H1 (cell line): ENCODE measurements at regions not wholly inside any gene's neighbourhood (a gene's known extent, or its start where the extent isn't known, plus 50 kb on each side); places are given as distances from the start of the nearest gene placed in this dataset.

Source experiments
- CTCF ChIA-PET: fragments of 300-600 bp; sonication (Branson Sonifier 250); formaldehyde crosslinking; loops from one replicate; lab custom pipeline; 2021; ENCODE audit not compliant: partially characterized antibody; lab: Charles Lee
- POLR2A ChIA-PET: fragments of 300-600 bp; sonication (Branson Sonifier 250); formaldehyde crosslinking; loops from one replicate; lab custom pipeline; 2021; ENCODE audit warnings: inconsistent platforms; ENCODE audit not compliant: partially characterized antibody; lab: Charles Lee
- DNase-seq, 2 experiments: peaks; one replicate each; pipeline versions ENCODE4 v3.0.0 to v3.0.0-alpha.2; 2010 to 2022; ENCODE audit warnings: low spot score in 2 of 2, low read depth in 1 of 2, mixed read lengths in 1 of 2
- FAIRE-seq: peaks from 2 replicates; lab custom pipeline; 2011; peaks lifted over from hg19 to GRCh38; lab: Jason Lieb, UNC
- H2AFZ ChIP-seq: 2 replicates; pipeline ENCODE4 v1.8.1; 2012; ENCODE audit warnings: low read length, inconsistent platforms
- H2AK5ac ChIP-seq: 2 replicates; pipeline ENCODE4 v1.6.1; 2013; ENCODE audit warnings: low read depth, low read length
- H2BK120ac ChIP-seq: replicated peaks from 2 replicates; pipeline ENCODE3; 2013; ENCODE audit warnings: low read depth, low read length, inconsistent platforms
- H2BK12ac ChIP-seq: 2 replicates; pipeline ENCODE4 v1.6.1; 2013; ENCODE audit warnings: low read depth, low read length
- H2BK15ac ChIP-seq: 2 replicates; pipeline ENCODE4 v1.6.1; 2013; ENCODE audit warnings: low read length
- H2BK20ac ChIP-seq: 2 replicates; pipeline ENCODE4 v1.6.1; 2013; ENCODE audit warnings: low read length
- H2BK5ac ChIP-seq: 2 replicates; pipeline ENCODE4 v1.6.1; 2013; ENCODE audit warnings: low read depth, low read length
- H3K14ac ChIP-seq: 2 replicates; pipeline ENCODE4 v1.6.1; 2013; ENCODE audit warnings: inconsistent platforms; ENCODE audit not compliant: insufficient read length
- H3K18ac ChIP-seq: 2 replicates; pipeline ENCODE4 v1.6.1; 2013; ENCODE audit warnings: low read length; ENCODE audit errors: extremely low read depth
- H3K23ac ChIP-seq: 2 replicates; pipeline ENCODE4 v1.6.1; 2013; ENCODE audit warnings: inconsistent platforms; ENCODE audit not compliant: insufficient read length
- H3K23me2 ChIP-seq: 2 replicates; pipeline ENCODE4 v1.6.1; 2013; ENCODE audit warnings: low read depth, low read length
- H3K27ac ChIP-seq: 2 replicates; pipeline ENCODE4 v1.6.1; 2011; ENCODE audit warnings: low read depth, low read length, inconsistent platforms
- H3K27me3 ChIP-seq, 4 experiments: replicated peaks in 1 of 4; 1 replicate in 1 of 4; 2 replicates in 3 of 4; pipeline versions ENCODE4 v1.6.1 to v1.8.1; 2011 to 2013; ENCODE audit warnings: low read length in 3 of 4, mild to moderate bottlenecking in 3 of 4, inconsistent platforms in 2 of 4, mixed read lengths in 2 of 4, moderate library complexity in 1 of 4; ENCODE audit not compliant: control insufficient read depth in 3 of 4, insufficient read depth in 3 of 4; ENCODE audit errors: extremely low read depth in 1 of 4
- H3K36me3 ChIP-seq, 4 experiments: 2 replicates each; pipeline versions ENCODE4 v1.6.1 to v1.8.1; 2011 to 2013; ENCODE audit warnings: mild to moderate bottlenecking in 4 of 4, low read length in 3 of 4, moderate library complexity in 2 of 4, control low read depth in 1 of 4, inconsistent platforms in 1 of 4; ENCODE audit not compliant: insufficient read depth in 4 of 4, control insufficient read depth in 2 of 4
- H3K4ac ChIP-seq: replicated peaks from 2 replicates; pipeline ENCODE3; 2013; ENCODE audit warnings: low read length, low read depth, mixed read lengths, inconsistent platforms; ENCODE audit not compliant: insufficient read length
- H3K4me1 ChIP-seq, 4 experiments: replicated peaks in 1 of 4; 1 replicate in 1 of 4; 2 replicates in 3 of 4; pipeline versions ENCODE4 v1.6.1 to v1.8.1; 2011 to 2013; ENCODE audit warnings: low read length in 3 of 4, inconsistent platforms in 2 of 4, mixed read lengths in 1 of 4; ENCODE audit not compliant: insufficient read depth in 4 of 4, control insufficient read depth in 3 of 4
- H3K4me2 ChIP-seq, 2 experiments: 2 replicates each; pipeline versions ENCODE4 v1.6.1 to v1.8.1; 2011 to 2013; ENCODE audit warnings: low read depth in 2 of 2, low read length in 2 of 2, control low read depth in 1 of 2, inconsistent platforms in 1 of 2, mild to moderate bottlenecking in 1 of 2; ENCODE audit not compliant: insufficient read depth in 1 of 2
- H3K4me3 ChIP-seq, 4 experiments: fragments of 200-600, 300-600 bp in 1 of 4; sonication (generic), shearing (Covaris generic), sonication (Bioruptor Twin) in 1 of 4; 2 replicates each; pipeline versions ENCODE4 v1.5.1 to v1.8.1; 2011 to 2016; ENCODE audit warnings: low read length in 4 of 4, low read depth in 3 of 4, control low read depth in 2 of 4, inconsistent platforms in 2 of 4, mild to moderate bottlenecking in 2 of 4, mixed read lengths in 1 of 4, moderate library complexity in 1 of 4; ENCODE audit not compliant: insufficient read depth in 2 of 4; ENCODE audit errors: extremely low read depth in 1 of 4
- H3K56ac ChIP-seq: replicated peaks from 2 replicates; pipeline ENCODE3; 2013; ENCODE audit warnings: low read depth, mild to moderate bottlenecking, mixed read lengths, low read length, inconsistent platforms; ENCODE audit not compliant: insufficient read length
- H3K79me1 ChIP-seq: 2 replicates; pipeline ENCODE4 v1.6.1; 2013; ENCODE audit warnings: low read depth, low read length, control low read depth
- H3K79me2 ChIP-seq, 2 experiments: 2 replicates each; pipeline versions ENCODE4 v1.6.1 to v1.8.1; 2012 to 2013; ENCODE audit warnings: low read length in 2 of 2, mild to moderate bottlenecking in 2 of 2, inconsistent platforms in 1 of 2; ENCODE audit not compliant: insufficient read depth in 2 of 2, control insufficient read depth in 1 of 2
- H3K9ac ChIP-seq, 4 experiments: replicated peaks in 1 of 4; 1 replicate in 1 of 4; 2 replicates in 3 of 4; pipeline versions ENCODE4 v1.6.1 to v1.8.1; 2011 to 2013; ENCODE audit warnings: low read depth in 3 of 4, low read length in 3 of 4, control low read depth in 2 of 4, mild to moderate bottlenecking in 2 of 4, moderate library complexity in 2 of 4, inconsistent platforms in 1 of 4; ENCODE audit errors: extremely low read depth in 1 of 4
- H3K9me3 ChIP-seq, 2 experiments: 2 replicates each; pipeline versions ENCODE4 v1.6.1 to v1.8.1; 2012 to 2013; ENCODE audit warnings: mild to moderate bottlenecking in 2 of 2, moderate library complexity in 2 of 2, control low read depth in 1 of 2, inconsistent platforms in 1 of 2, low read depth in 1 of 2, low read length in 1 of 2, mixed read lengths in 1 of 2; ENCODE audit not compliant: insufficient read depth in 2 of 2
- H4K20me1 ChIP-seq, 2 experiments: replicated peaks in 1 of 2; 2 replicates each; pipeline versions ENCODE3 to v1.8.1; 2011 to 2013; ENCODE audit warnings: inconsistent platforms in 2 of 2, low read length in 2 of 2, mild to moderate bottlenecking in 1 of 2; ENCODE audit not compliant: insufficient read depth in 2 of 2, control insufficient read depth in 1 of 2
- H4K5ac ChIP-seq: 2 replicates; pipeline ENCODE4 v1.6.1; 2013; ENCODE audit warnings: low read length, low read depth, mixed read lengths, inconsistent platforms; ENCODE audit not compliant: insufficient read length
- H4K8ac ChIP-seq: 2 replicates; pipeline ENCODE4 v1.8.0; 2013; ENCODE audit warnings: mild to moderate bottlenecking, moderate library complexity, low read length, inconsistent platforms; ENCODE audit not compliant: insufficient read depth; ENCODE audit errors: extremely low read depth
- H4K91ac ChIP-seq: replicated peaks from 2 replicates; pipeline ENCODE3; 2013; ENCODE audit warnings: low read length, mixed read lengths, inconsistent platforms; ENCODE audit not compliant: insufficient read length
- ASH2L ChIP-seq: fragments of 200-600, 300-600 bp; sonication (generic); IDR thresholded peaks from one replicate; pipeline ENCODE4 v1.7.1; 2017; ENCODE audit warnings: low read length
- CHD1 ChIP-seq: IDR thresholded peaks from 2 replicates; pipeline ENCODE4 v1.6.1; 2012; ENCODE audit warnings: low read depth, low read length, improper control_type of control experiment
- EZH2 ChIP-seq: fragments of 200-600 bp; sonication (generic); IDR thresholded peaks from 2 replicates; pipeline ENCODE4 v1.7.1; 2012; ENCODE audit warnings: low read depth, mild to moderate bottlenecking, moderate library complexity, low read length, inconsistent platforms; ENCODE audit not compliant: severe bottlenecking
- HDAC6 ChIP-seq: IDR thresholded peaks from one replicate; pipeline ENCODE4 v1.7.1; 2012; ENCODE audit warnings: low read depth, mild to moderate bottlenecking, inconsistent platforms, low read length, moderate library complexity
- NRF1 ChIP-seq: IDR thresholded peaks from 2 replicates; pipeline ENCODE4 v1.6.1; 2011; ENCODE audit warnings: mild to moderate bottlenecking, low read depth, low read length, improper control_type of control experiment
- POLR2A ChIP-seq, 2 experiments: IDR thresholded peaks; 1 replicate in 1 of 2; 2 replicates in 1 of 2; pipeline ENCODE4 v1.6.1; 2011; ENCODE audit warnings: low read depth in 2 of 2, low read length in 2 of 2, mild to moderate bottlenecking in 2 of 2; ENCODE audit errors: control extremely low read depth in 1 of 2
- SAP30 ChIP-seq: fragments of 300-600 bp; sonication (generic); IDR thresholded peaks from 2 replicates; pipeline ENCODE4 v1.7.1; 2012; ENCODE audit warnings: low read length, moderate library complexity, mild to moderate bottlenecking, inconsistent platforms; ENCODE audit not compliant: insufficient read depth, insufficient replicate concordance
- SIX5 ChIP-seq: IDR thresholded peaks from 2 replicates; pipeline ENCODE4 v1.6.1; 2011; ENCODE audit warnings: mild to moderate bottlenecking, low read depth, low read length
- WGBS, 2 experiments: shearing (Covaris generic) in 1 of 2; methylation state at CpG; one replicate each; pipeline versions ENCODE4 v1.1.6 to v1.1.7; 2013 to 2015; ENCODE audit warnings: low lambda C conversion rate in 2 of 2, mixed read lengths in 2 of 2, inconsistent platforms in 1 of 2, low coverage in 1 of 2, missing lambda C conversion rate in 1 of 2; ENCODE audit not compliant: insufficient replicate concordance in 2 of 2, insufficient coverage in 1 of 2, insufficient read length in 1 of 2; ENCODE audit errors: extremely low coverage in 1 of 2, missing lambda C conversion rate in 1 of 2; 5-methylcytosine and 5-hydroxymethylcytosine counted together

DNA sequence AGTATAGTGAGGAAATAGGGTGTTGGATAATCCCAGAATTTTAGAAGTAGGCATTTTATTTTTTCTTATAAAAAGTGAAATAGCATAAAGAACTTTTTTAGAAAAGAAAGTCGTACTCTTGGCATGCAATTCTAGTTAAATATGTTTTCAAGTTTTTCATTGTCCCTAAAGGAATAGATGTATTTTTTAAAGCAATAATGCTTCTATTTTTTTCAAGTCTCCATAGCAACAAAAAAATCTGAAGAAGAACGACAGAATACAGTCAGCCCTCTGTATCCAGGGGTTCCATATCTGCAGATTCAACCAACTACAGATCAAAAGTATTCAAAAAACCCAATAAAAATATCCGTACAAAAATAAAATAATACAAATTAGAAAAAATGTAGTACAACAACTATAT, 538.2 kb downstream of the GLUD2 start:
- Histone ChIP-seq H3K56ac (no peak overlapping the region), H4K91ac (no peak overlapping the region), H3K79me2 (no peaks in the 10 kb centered on the region), H2BK20ac (no peak overlapping the region), H3K4me3 (no peak overlapping the region), H3K27ac (no peak overlapping the region), H2AK5ac (no peak overlapping the region), H3K23me2 (no peaks in the 10 kb centered on the region), H4K20me1 (no peaks in the 10 kb centered on the region), H3K4me1 (no peaks in the 10 kb centered on the region), H2BK12ac (no peak overlapping the region), H3K36me3 (no peaks in the 10 kb centered on the region), H3K79me1 (no peaks in the 10 kb centered on the region), H2BK15ac (no peak overlapping the region), H3K4me2 (no peak overlapping the region), H2BK5ac (no peak overlapping the region), H3K14ac (no peak overlapping the region), H3K23ac (no peak overlapping the region), H3K4ac (no peak overlapping the region), H2AFZ (no peak overlapping the region), H4K5ac (no peak overlapping the region), H3K27me3 (no peaks in the 10 kb centered on the region), H3K9me3 (no peaks in the 10 kb centered on the region), H3K9ac (no peak overlapping the region), H3K18ac (no peak overlapping the region), H4K8ac (no peak overlapping the region), H2BK120ac (no peak overlapping the region)
- TF ChIP-seq SAP30 (no peak), EZH2 (no peak), CHD1 (no peak), NRF1 (no peak), POLR2A (IDR thresholded peaks at IDR 0.05; ENCODE audit: control extremely low read depth in 1 of 2, low read depth in 2 of 2, low read length in 2 of 2) (no peak), ASH2L (no peak), HDAC6 (no peak), SIX5 (no peak)
- ChIA-PET CTCF (no interaction called here), POLR2A (no interaction called here)
- 77% methylated on average over 3 of the region's 3 CpGs; no CpG with 5 or more reads in 1 of the 2 experiments for WGBS, 2 experiments
- DNase-seq (no peak), FAIRE-seq (no peak)
